MCF 10A (cell line): ENCODE measurements at regions not wholly inside any gene's neighbourhood (a gene's known extent, or its start where the extent isn't known, plus 50 kb on each side); places are given as distances from the start of the nearest gene placed in this dataset.
A peak's percentile ranks its signal among the peaks of the same experiment; 100 is the strongest.
"Not testable (repeated sequence)": the region's sequence is repeated elsewhere in the genome, so short reads cannot be mapped to it uniquely, and the experiment has no call there.

ENCODE experiments used
- BruUV-seq: library from RNA; stranded (reverse); fragments of 400-500 nt; replicated peaks from 2 replicates; lab custom pipeline; 2021; lab: Mats Ljungman, UMichigan
- CTCF ChIA-PET: fragments of 300-600 bp; sonication (Branson Sonifier 250); formaldehyde crosslinking; extraction: SDS; loops from one replicate; lab custom pipeline; 2021; ENCODE audit warnings: antibody characterized with exemption, inconsistent platforms; lab: Yijun Ruan, JAX
- POLR2A ChIA-PET: fragments of 300-600, 350-650 bp; sonication (Branson Sonifier 250); formaldehyde crosslinking; extraction: SDS; loops from one replicate; lab custom pipeline; 2020; ENCODE audit warnings: antibody characterized with exemption, inconsistent platforms; lab: Yijun Ruan, JAX
- DNase-seq: peaks from one replicate; pipeline ENCODE4 v3.0.0-alpha.2; 2018; ENCODE audit not compliant: unreplicated experiment
- H3K27ac Mint-ChIP-seq: one replicate; pipeline ENCODE4 v1.8.0; 2022; ENCODE audit warnings: mild to moderate bottlenecking, low read depth, mixed read lengths; ENCODE audit not compliant: unreplicated experiment
- H3K27me3 Mint-ChIP-seq: one replicate; pipeline ENCODE4 v1.8.0; 2022; ENCODE audit warnings: mixed read lengths; ENCODE audit not compliant: insufficient read depth, unreplicated experiment
- H3K36me3 Mint-ChIP-seq: one replicate; pipeline ENCODE4 v1.8.0; 2022; ENCODE audit warnings: mild to moderate bottlenecking, moderate library complexity, mixed read lengths; ENCODE audit not compliant: insufficient read depth, unreplicated experiment
- H3K4me1 Mint-ChIP-seq: one replicate; pipeline ENCODE4 v1.8.0; 2022; ENCODE audit warnings: mixed read lengths; ENCODE audit not compliant: insufficient read depth, unreplicated experiment
- H3K4me3 Mint-ChIP-seq: one replicate; pipeline ENCODE4 v1.8.0; 2022; ENCODE audit warnings: mild to moderate bottlenecking, moderate library complexity, mixed read lengths; ENCODE audit not compliant: unreplicated experiment
- H3K9me3 Mint-ChIP-seq: one replicate; pipeline ENCODE4 v1.8.0; 2022; ENCODE audit warnings: mixed read lengths; ENCODE audit not compliant: unreplicated experiment
- CTCF ChIP-seq: fragments of 200-600 bp; IDR thresholded peaks from one replicate; pipeline ENCODE4 v1.8.0; 2022; ENCODE audit warnings: antibody characterized with exemption, mild to moderate bottlenecking; ENCODE audit not compliant: unreplicated experiment
- intact Hi-C: fragments of 100-400 bp; cut with micrococcal nuclease; formaldehyde crosslinking; loops from 2 replicates; pipeline ENCODE4 v1.14.1; 2022

- Mint-ChIP-seq H3K36me3 (no peaks in the 10 kb centered on the region), H3K9me3 (peaks cover 6% of the 10 kb centered on the region), H3K4me1 (no peaks in the 10 kb centered on the region), H3K4me3 (no peak overlapping the region), H3K27ac (no peak overlapping the region), H3K27me3 (peaks cover 62% of the 10 kb centered on the region)
- intact Hi-C loops, result loop anchor here (10.0 kb wide), 1 partner anchor 438 kb away; no protein-coding TSS in a partner anchor
- CTCF ChIA-PET, result interaction anchor here (0.6 to 1.7 kb wide), 3 partner anchors 9 to 436 kb away, joined by 3 to 5 read pairs (median 4); no protein-coding TSS in a partner anchor
- no TSS peak for BruUV-seq
- POLR2A ChIA-PET, result no interaction called here
- no peak for DNase-seq
- TF ChIP-seq CTCF, result no peak
Measured at GRCh38 chrX:104486691-104487090, 79.3 kb upstream of the IL1RAPL2 start.

- H3K27me3 Mint-ChIP-seq, result peaks cover 44% of the 10 kb centered on the region
- intact Hi-C loops, result loop anchor here (2.0 to 10.0 kb wide), 2 partner anchors 442 to 708 kb away; no protein-coding TSS in a partner anchor
- no TSS peak for BruUV-seq
- no peak overlapping the region for H3K27ac Mint-ChIP-seq
- ChIA-PET CTCF (interaction anchor here (0.6 to 2.2 kb wide), 5 partner anchors 8 to 1318 kb away, joined by 3 to 13 read pairs (median 3); partner anchors contain the start of gene IL1RAPL2), POLR2A (no interaction called here)
- H3K4me1 Mint-ChIP-seq, result no peaks in the 10 kb centered on the region
- DNase-seq, result peak; percentile 13
- peak; percentile 17 for TF ChIP-seq CTCF
- no peaks in the 10 kb centered on the region for H3K9me3 Mint-ChIP-seq
- no peaks in the 10 kb centered on the region for H3K36me3 Mint-ChIP-seq
- H3K4me3 Mint-ChIP-seq, result no peak overlapping the region
Measured at GRCh38 chrX:104482757-104483156, 83.2 kb upstream of the IL1RAPL2 start.

- POLR2A ChIA-PET, result no interaction called here
- no peak for TF ChIP-seq CTCF
- no peaks in the 10 kb centered on the region for H3K9me3 Mint-ChIP-seq
- CTCF ChIA-PET, result interaction anchor here (1.3 kb wide), 1 partner anchor 13 kb away, joined by 3 read pairs; no protein-coding TSS in a partner anchor
- H3K27me3 Mint-ChIP-seq, result peaks cover 63% of the 10 kb centered on the region
- H3K4me3 Mint-ChIP-seq, result no peak overlapping the region
- H3K36me3 Mint-ChIP-seq, result no peaks in the 10 kb centered on the region
- no TSS peak for BruUV-seq
- intact Hi-C loops, result no loop called here
- no peaks in the 10 kb centered on the region for H3K4me1 Mint-ChIP-seq
- DNase-seq, result no peak
- H3K27ac Mint-ChIP-seq, result no peak overlapping the region
Measured at GRCh38 chrX:104469771-104470170, 96.2 kb upstream of the IL1RAPL2 start.

- CTCF ChIA-PET, result no interaction called here
- Mint-ChIP-seq H3K4me3 (no peak overlapping the region), H3K36me3 (peaks cover 7% of the 10 kb centered on the region), H3K4me1 (no peaks in the 10 kb centered on the region), H3K9me3 (no peaks in the 10 kb centered on the region), H3K27me3 (peaks cover 29% of the 10 kb centered on the region), H3K27ac (no peak overlapping the region)
- POLR2A ChIA-PET, result no interaction called here
- DNase-seq, result no peak
- intact Hi-C loops, result no loop called here
- no peak for TF ChIP-seq CTCF
- no TSS peak for BruUV-seq
Measured at GRCh38 chrX:104459796-104460195, 106.2 kb upstream of the IL1RAPL2 start.

GRCh38 chrX:104457130-104457529, 108.9 kb upstream of the IL1RAPL2 start:
- BruUV-seq, POLR2A ChIA-PET: not testable (repeated sequence)
- peaks cover 12% of the 10 kb centered on the region for H3K27me3 Mint-ChIP-seq

More at GRCh38 chrX:104457130-104457529, 108.9 kb upstream of the IL1RAPL2 start:
- intact Hi-C loops, H3K27ac Mint-ChIP-seq, DNase-seq, CTCF ChIA-PET, H3K9me3 Mint-ChIP-seq, H3K36me3 Mint-ChIP-seq, H3K4me1 Mint-ChIP-seq, H3K4me3 Mint-ChIP-seq: not testable (repeated sequence)
